Adrenal gland (tissue), 9 donors: ENCODE measurements at regions not wholly inside any gene's neighbourhood (a gene's known extent, or its start where the extent isn't known, plus 50 kb on each side); places are given as distances from the start of the nearest gene placed in this dataset.

Experiments used
- DNase-seq, 7 donors: peaks; one replicate each; pipeline ENCODE4 v3.0.0-alpha.2; 2019 to 2020
- H3K27ac ChIP-seq, 5 donors: fragments of 200-600 bp; sonication (generic) in 4 of 5; 1 replicate in 3 of 5; 2 replicates in 2 of 5; pipeline versions ENCODE4 v1.5.1 to v1.8.0; 2016 to 2020; ENCODE audit warnings: mild to moderate bottlenecking in 1 of 5
- H3K27me3 ChIP-seq: fragments of 200-600 bp; 2 replicates; pipeline ENCODE4 v1.8.0; 2021
- H3K36me3 ChIP-seq, 2 donors: fragments of 200-600 bp; replicated peaks in 1 of 2; 1 replicate in 1 of 2; 2 replicates in 1 of 2; pipeline versions ENCODE4 v1.5.1 to v1.8.0; 2018 to 2022
- H3K4me1 ChIP-seq, 2 donors: fragments of 200-600 bp; replicated peaks in 1 of 2; 1 replicate in 1 of 2; 2 replicates in 1 of 2; pipeline versions ENCODE4 v1.5.1 to v1.8.0; 2018 to 2021
- H3K4me3 ChIP-seq, 4 donors: fragments of 200-600 bp; sonication (generic) in 3 of 4; one replicate each; pipeline ENCODE4 v1.5.1; 2016 to 2018
- H3K9me3 ChIP-seq, 3 donors: fragments of 200-600 bp; sonication (generic) in 1 of 3; replicated peaks in 1 of 3; 1 replicate in 2 of 3; 2 replicates in 1 of 3; pipeline versions ENCODE4 v1.5.1 to v1.8.0; 2016 to 2021
- CTCF ChIP-seq, 6 experiments: fragments of 450-650 bp in 4 of 6; fragments of 200-600 bp in 2 of 6; sonication (generic) in 1 of 6; IDR thresholded peaks; 1 replicate in 5 of 6; 2 replicates in 1 of 6; pipeline versions ENCODE4 v1.5.1 to v1.8.0; 2016 to 2021; ENCODE audit warnings: antibody characterized with exemption in 6 of 6, mild to moderate bottlenecking in 2 of 6, moderate library complexity in 1 of 6
- POLR2A ChIP-seq, 2 donors: fragments of 450-650 bp; IDR thresholded peaks; one replicate each; pipeline ENCODE4 v1.6.1; 2017; ENCODE audit warnings: antibody characterized with exemption in 2 of 2, mild to moderate bottlenecking in 2 of 2, moderate library complexity in 1 of 2
- WGBS, 4 donors: extraction: QIAGEN DNeasy Blood & Tissue Kit in 2 of 4; methylation state at CpG; one replicate each; pipeline versions ENCODE4 v1.1.5 to v1.1.7; 2013 to 2017; 5-methylcytosine and 5-hydroxymethylcytosine counted together
- intact Hi-C, 2 donors: fragments of 100-400 bp; cut with DNase I; formaldehyde crosslinking; loops; one replicate each; pipeline versions ENCODE4 v1.14.1 to v1.15.0; 2022 to 2023
- donor health status: healthy with polysubstance abuse.
- donor health status: Bipolar disorder and iron deficiency.
- donor health status: DM: yes; HTN: yes; CAD: no.
- donor health status: DM: no; HTN: no; CAD: no.
- donor health status: DM: no; HTN: no; CAD: no.

- H3K4me3 ChIP-seq: no peak overlapping the region
- H3K27ac ChIP-seq: no peak overlapping the region
- H3K36me3 ChIP-seq: no peaks in the 10 kb centered on the region
- H3K27me3 ChIP-seq: no peaks in the 10 kb centered on the region
- intact Hi-C loops: no loop called here
- no peaks in the 10 kb centered on the region for H3K4me1 ChIP-seq
- H3K9me3 ChIP-seq: no peaks in the 10 kb centered on the region
- TF ChIP-seq CTCF (IDR thresholded peaks at IDR 0.05) (no peak), POLR2A (IDR thresholded peaks at IDR 0.05) (no peak)
- DNase-seq: no peak
Observed at GRCh38 chr6:145067430-145067829, 667.9 kb downstream of the EPM2A start.

- H3K36me3 ChIP-seq: no peaks in the 10 kb centered on the region
- H3K9me3 ChIP-seq: no peaks in the 10 kb centered on the region
- TF ChIP-seq CTCF (IDR thresholded peaks at IDR 0.05) (no peak), POLR2A (IDR thresholded peaks at IDR 0.05) (no peak)
- H3K27me3 ChIP-seq: no peaks in the 10 kb centered on the region
- no peak overlapping the region for H3K27ac ChIP-seq
- intact Hi-C loops: no loop called here
- H3K4me1 ChIP-seq: no peaks in the 10 kb centered on the region
- no peak overlapping the region for H3K4me3 ChIP-seq
- DNase-seq: no peak
Observed at GRCh38 chr6:145068577-145068976, 666.7 kb downstream of the EPM2A start.

- no peaks in the 10 kb centered on the region for H3K36me3 ChIP-seq
- H3K4me3 ChIP-seq: no peak overlapping the region
- intact Hi-C loops: no loop called here
- no peak for DNase-seq
- TF ChIP-seq CTCF (IDR thresholded peaks at IDR 0.05) (no peak), POLR2A (IDR thresholded peaks at IDR 0.05) (no peak)
- H3K4me1 ChIP-seq: no peaks in the 10 kb centered on the region
- no peak overlapping the region for H3K27ac ChIP-seq
- no peaks in the 10 kb centered on the region for H3K9me3 ChIP-seq
- H3K27me3 ChIP-seq: no peaks in the 10 kb centered on the region
- 73 to 90% (median 85%) methylated on average over 2 of the region's 2 CpGs for WGBS, 4 donors
Observed at GRCh38 chr6:145069966-145070365, 665.4 kb downstream of the EPM2A start.

GRCh38 chr6:145070791-145071190, 664.5 kb downstream of the EPM2A start:
- 79 to 91% (median 88%) methylated on average over 2 of the region's 2 CpGs for WGBS, 4 donors
- TF ChIP-seq POLR2A (IDR thresholded peaks at IDR 0.05) (no peak), CTCF (IDR thresholded peaks at IDR 0.05) (no peak)
- H3K36me3 ChIP-seq: no peaks in the 10 kb centered on the region
- H3K27ac ChIP-seq: no peak overlapping the region
- no peaks in the 10 kb centered on the region for H3K9me3 ChIP-seq
- no peak overlapping the region for H3K4me3 ChIP-seq
- intact Hi-C loops: no loop called here
- no peak for DNase-seq
- H3K4me1 ChIP-seq: no peaks in the 10 kb centered on the region
- no peaks in the 10 kb centered on the region for H3K27me3 ChIP-seq
